Loucy (cell line): ENCODE measurements at regions not wholly inside any gene's neighbourhood (a gene's known extent, or its start where the extent isn't known, plus 50 kb on each side); places are given as distances from the start of the nearest gene placed in this dataset.

Experiments
- H2AFZ ChIP-seq: fragments of 200-600 bp; sonication (generic); 2 replicates; pipeline ENCODE4 v1.6.0; 2016; ENCODE audit warnings: antibody characterized with exemption, mild to moderate bottlenecking, low read length, moderate library complexity
- H3F3A ChIP-seq: fragments of 200-600 bp; 2 replicates; pipeline ENCODE4 v1.6.0; 2016; ENCODE audit warnings: antibody characterized with exemption, low read depth, mild to moderate bottlenecking
- H3K27me3 ChIP-seq: fragments of 200-600 bp; sonication (generic); 2 replicates; pipeline ENCODE4 v1.6.1; 2014; ENCODE audit warnings: low read length, mild to moderate bottlenecking; ENCODE audit not compliant: insufficient read depth, poor library complexity, severe bottlenecking
- H3K36me3 ChIP-seq: fragments of 200-600 bp; sonication (generic); 2 replicates; pipeline ENCODE4 v1.6.1; 2016; ENCODE audit warnings: low read length; ENCODE audit not compliant: insufficient read depth
- H3K4me1 ChIP-seq: fragments of 200-600 bp; sonication (generic); 2 replicates; pipeline ENCODE4 v1.5.1; 2014; ENCODE audit warnings: low read length, mild to moderate bottlenecking; ENCODE audit not compliant: insufficient read depth, poor library complexity, severe bottlenecking
- H3K4me2 ChIP-seq: fragments of 200-600 bp; sonication (generic); 2 replicates; pipeline ENCODE4 v1.6.0; 2014; ENCODE audit warnings: antibody characterized with exemption, low read length, low read depth, mild to moderate bottlenecking; ENCODE audit not compliant: poor library complexity, severe bottlenecking
- H3K4me3 ChIP-seq: fragments of 200-600 bp; sonication (generic); 2 replicates; pipeline ENCODE4 v1.5.1; 2014; ENCODE audit warnings: low read length, mild to moderate bottlenecking, mixed read lengths; ENCODE audit not compliant: poor library complexity, severe bottlenecking
- H3K79me2 ChIP-seq: fragments of 200-600 bp; sonication (generic); 2 replicates; pipeline ENCODE4 v1.6.1; 2014; ENCODE audit warnings: low read length; ENCODE audit not compliant: insufficient read depth
- H3K9ac ChIP-seq: fragments of 200-600 bp; sonication (generic); 2 replicates; pipeline ENCODE4 v1.6.0; 2014; ENCODE audit warnings: mild to moderate bottlenecking, low read depth, low read length, moderate library complexity; ENCODE audit not compliant: poor library complexity, severe bottlenecking
- H3K9me2 ChIP-seq: fragments of 200-600 bp; sonication (generic); replicated peaks from 2 replicates; pipeline ENCODE4 v1.6.1; 2016; ENCODE audit warnings: low read depth, low read length, mixed read lengths
- H3K9me3 ChIP-seq: fragments of 200-600 bp; sonication (generic); 2 replicates; pipeline ENCODE4 v1.6.1; 2014; ENCODE audit warnings: mild to moderate bottlenecking, antibody characterized with exemption, low read length, low read depth; ENCODE audit not compliant: insufficient read depth
- H4K20me1 ChIP-seq: fragments of 200-600 bp; sonication (generic); 2 replicates; pipeline ENCODE4 v1.6.0; 2014; ENCODE audit warnings: antibody characterized with exemption, low read length, mild to moderate bottlenecking; ENCODE audit not compliant: insufficient read depth, poor library complexity, severe bottlenecking
- CTCF ChIP-seq: fragments of 200-600 bp; sonication (generic); conservative IDR thresholded peaks from 2 replicates; pipeline ENCODE4 v1.5.1; 2014; ENCODE audit warnings: mild to moderate bottlenecking, antibody characterized with exemption, low read length
- EZH2phosphoT487 ChIP-seq: fragments of 200-600 bp; IDR thresholded peaks from 2 replicates; pipeline ENCODE4 v1.6.1; 2018; ENCODE audit warnings: antibody characterized with exemption, mild to moderate bottlenecking, moderate library complexity, borderline replicate concordance

GRCh38 chr4:90007494-90008167 lies 113.0 kb downstream of the MMRN1 start:
- no peak overlapping the region for H3K4me3 ChIP-seq
- no peaks in the 10 kb centered on the region for H3K27me3 ChIP-seq
- H3K9me3 ChIP-seq = no peaks in the 10 kb centered on the region
- H3K4me1 ChIP-seq = no peaks in the 10 kb centered on the region
- H3K79me2 ChIP-seq = no peaks in the 10 kb centered on the region
- H3F3A ChIP-seq = no peaks in the 10 kb centered on the region
- no peak for TF ChIP-seq CTCF
- no peak for TF ChIP-seq EZH2phosphoT487
- H2AFZ ChIP-seq = no peak overlapping the region
- H3K9ac ChIP-seq = no peak overlapping the region
- no peaks in the 10 kb centered on the region for H3K36me3 ChIP-seq
- H3K4me2 ChIP-seq = no peak overlapping the region
- no peaks in the 10 kb centered on the region for H3K9me2 ChIP-seq
- H4K20me1 ChIP-seq = no peaks in the 10 kb centered on the region

- no peaks in the 10 kb centered on the region for H3K27me3 ChIP-seq
- no peaks in the 10 kb centered on the region for H3K79me2 ChIP-seq
- H3K9ac ChIP-seq = no peak overlapping the region
- no peaks in the 10 kb centered on the region for H3K9me2 ChIP-seq
- no peak overlapping the region for H3K4me3 ChIP-seq
- TF ChIP-seq EZH2phosphoT487 = no peak
- TF ChIP-seq CTCF = no peak
- no peaks in the 10 kb centered on the region for H3K36me3 ChIP-seq
- no peaks in the 10 kb centered on the region for H3K9me3 ChIP-seq
- no peaks in the 10 kb centered on the region for H4K20me1 ChIP-seq
- H3K4me2 ChIP-seq = no peak overlapping the region
- no peaks in the 10 kb centered on the region for H3F3A ChIP-seq
- H3K4me1 ChIP-seq = no peaks in the 10 kb centered on the region
- no peak overlapping the region for H2AFZ ChIP-seq
These were observed 114.3 kb upstream of the CCSER1 start for GRCh38 chr4:90012918-90013317.

GRCh38 chr4:90024519-90024918 lies 102.7 kb upstream of the CCSER1 start:
- Histone ChIP-seq H3K27me3 (no peaks in the 10 kb centered on the region), H3K9me2 (no peaks in the 10 kb centered on the region), H4K20me1 (no peaks in the 10 kb centered on the region), H3K36me3 (no peaks in the 10 kb centered on the region), H3K9me3 (no peaks in the 10 kb centered on the region), H2AFZ (no peak overlapping the region), H3K4me3 (no peak overlapping the region), H3K4me1 (no peaks in the 10 kb centered on the region), H3K9ac (no peak overlapping the region), H3K79me2 (no peaks in the 10 kb centered on the region), H3F3A (no peaks in the 10 kb centered on the region), H3K4me2 (no peak overlapping the region)
- TF ChIP-seq CTCF (no peak), EZH2phosphoT487 (no peak)
